Psoas muscle (tissue), 7 donors: ENCODE measurements at regions not wholly inside any gene's neighbourhood (a gene's known extent, or its start where the extent isn't known, plus 50 kb on each side); places are given as distances from the start of the nearest gene placed in this dataset.

ENCODE experiments used
- ATAC-seq, 4 donors: fragments of 200-7000 bp; cut with Tn5 transposase; one replicate each; pipeline ENCODE4 v1.9.1; 2020; ENCODE audit warnings: moderate library complexity in 3 of 4, mild to moderate bottlenecking in 2 of 4
- DNase-seq, 2 donors: peaks; one replicate each; pipeline ENCODE4 v3.0.0-alpha.2; 2020
- H3K27ac ChIP-seq: fragments of 200-600 bp; one replicate; pipeline ENCODE4 v1.8.0; 2022
- H3K27me3 ChIP-seq, 3 donors: fragments of 200-600 bp in 1 of 3; one replicate each; pipeline versions ENCODE4 v1.6.1 to v1.8.0; 2013 to 2022; ENCODE audit warnings: low read length in 2 of 3, mild to moderate bottlenecking in 2 of 3, moderate library complexity in 1 of 3; ENCODE audit not compliant: insufficient read depth in 3 of 3
- H3K36me3 ChIP-seq, 2 donors: fragments of 200-600 bp in 1 of 2; one replicate each; pipeline versions ENCODE4 v1.6.1 to v1.8.0; 2013 to 2022; ENCODE audit warnings: low read depth in 1 of 2, mild to moderate bottlenecking in 1 of 2, moderate library complexity in 1 of 2; ENCODE audit not compliant: insufficient read depth in 1 of 2
- H3K4me1 ChIP-seq: fragments of 200-600 bp; one replicate; pipeline ENCODE4 v1.8.0; 2022
- H3K4me3 ChIP-seq: fragments of 200-600 bp; one replicate; pipeline ENCODE4 v1.8.0; 2022; ENCODE audit warnings: mild to moderate bottlenecking
- H3K9me3 ChIP-seq: fragments of 200-600 bp; one replicate; pipeline ENCODE4 v1.8.0; 2022
- WGBS, 3 donors: extraction: QIAGEN DNeasy Blood & Tissue Kit; methylation state at CpG; one replicate each; pipeline versions ENCODE4 v1.1.6 to v1.1.7; 2013; 5-methylcytosine and 5-hydroxymethylcytosine counted together
- intact Hi-C, 2 donors: fragments of 100-400 bp; cut with DNase I; formaldehyde crosslinking; loops; one replicate each; pipeline versions ENCODE4 v1.11.0 to v1.14.2; 2022
- TF ChIP-seq, protein P1 (sequence below): fragments of 200-600 bp; IDR thresholded peaks from one replicate; pipeline ENCODE4 v1.8.0; 2022; ENCODE audit warnings: antibody characterized with exemption
- donor health status: healthy with polysubstance abuse.
- donor health status: DM: no; HTN: no; CAD: no; lungs with moderate emphysema.
- donor health status: Bipolar disorder and iron deficiency.
- donor health status: healthy.
- donor health status: DM: yes; HTN: yes; CAD: no.
- donor health status: DM: no; HTN: no; CAD: no.
- donor health status: DM: yes; HTN: yes; CAD: no.

DNA sequence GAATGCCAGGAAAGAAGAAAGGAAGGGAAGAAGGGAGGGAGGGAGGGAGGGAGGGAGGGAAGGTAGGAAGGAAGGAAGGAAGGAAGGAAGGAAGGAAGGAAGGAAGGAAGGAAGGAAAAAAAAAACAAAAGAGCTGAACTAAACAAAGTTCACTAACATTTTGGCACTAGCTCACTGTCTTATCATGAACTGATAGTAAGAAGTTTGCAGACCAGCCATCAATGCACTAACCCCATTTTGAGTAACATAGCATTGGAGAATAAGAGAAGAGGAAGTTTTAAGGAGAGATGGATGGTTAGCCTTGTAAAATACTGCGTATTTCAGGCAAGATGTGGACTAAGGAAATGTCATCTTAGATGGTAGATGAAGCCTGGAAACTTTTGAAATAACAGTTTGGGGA, 1136.0 kb downstream of the FLRT2 start:
- Histone ChIP-seq H3K27ac (no peak overlapping the region), H3K4me3 (no peak overlapping the region), H3K27me3 (no peaks in the 10 kb centered on the region), H3K4me1 (no peaks in the 10 kb centered on the region), H3K9me3 (no peaks in the 10 kb centered on the region), H3K36me3 (no peaks in the 10 kb centered on the region)
- DNase-seq (no peak), ATAC-seq (no peak)
- TF ChIP-seq, protein P1, sequence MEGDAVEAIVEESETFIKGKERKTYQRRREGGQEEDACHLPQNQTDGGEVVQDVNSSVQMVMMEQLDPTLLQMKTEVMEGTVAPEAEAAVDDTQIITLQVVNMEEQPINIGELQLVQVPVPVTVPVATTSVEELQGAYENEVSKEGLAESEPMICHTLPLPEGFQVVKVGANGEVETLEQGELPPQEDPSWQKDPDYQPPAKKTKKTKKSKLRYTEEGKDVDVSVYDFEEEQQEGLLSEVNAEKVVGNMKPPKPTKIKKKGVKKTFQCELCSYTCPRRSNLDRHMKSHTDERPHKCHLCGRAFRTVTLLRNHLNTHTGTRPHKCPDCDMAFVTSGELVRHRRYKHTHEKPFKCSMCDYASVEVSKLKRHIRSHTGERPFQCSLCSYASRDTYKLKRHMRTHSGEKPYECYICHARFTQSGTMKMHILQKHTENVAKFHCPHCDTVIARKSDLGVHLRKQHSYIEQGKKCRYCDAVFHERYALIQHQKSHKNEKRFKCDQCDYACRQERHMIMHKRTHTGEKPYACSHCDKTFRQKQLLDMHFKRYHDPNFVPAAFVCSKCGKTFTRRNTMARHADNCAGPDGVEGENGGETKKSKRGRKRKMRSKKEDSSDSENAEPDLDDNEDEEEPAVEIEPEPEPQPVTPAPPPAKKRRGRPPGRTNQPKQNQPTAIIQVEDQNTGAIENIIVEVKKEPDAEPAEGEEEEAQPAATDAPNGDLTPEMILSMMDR, result no peak
- 95 to 100% (median 97%) methylated on average over 1 of the region's 1 CpG for WGBS, 3 donors
- intact Hi-C loops, result no loop called here

DNA sequence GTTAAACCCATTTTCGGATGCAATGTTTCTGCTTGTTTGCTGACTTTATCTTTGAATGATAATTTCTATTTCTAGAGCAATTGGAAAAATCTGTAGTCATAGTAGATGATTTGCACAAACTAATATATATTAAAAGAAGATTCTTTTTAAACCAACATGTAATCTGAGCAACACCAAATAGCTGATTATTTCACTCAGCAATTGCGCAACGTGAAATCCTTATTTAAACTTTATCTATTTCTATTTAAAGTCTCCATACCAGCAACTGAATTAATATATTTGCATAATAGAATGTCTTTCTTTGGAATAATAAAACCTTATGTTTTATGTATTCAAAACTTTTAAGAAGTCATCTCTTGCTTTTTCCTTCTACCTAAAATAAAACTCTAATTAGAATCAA, 1132.4 kb downstream of the FLRT2 start:
- no peak overlapping the region for H3K4me3 ChIP-seq
- no peak overlapping the region for H3K27ac ChIP-seq
- H3K9me3 ChIP-seq, result no peaks in the 10 kb centered on the region
- TF ChIP-seq, protein P1, result no peak
- DNase-seq, result no peak
- H3K27me3 ChIP-seq, result no peaks in the 10 kb centered on the region
- intact Hi-C loops, result no loop called here
- no peaks in the 10 kb centered on the region for H3K4me1 ChIP-seq
- H3K36me3 ChIP-seq, result no peaks in the 10 kb centered on the region
- 90 to 93% (median 91%) methylated on average over 3 of the region's 3 CpGs for WGBS, 3 donors
- ATAC-seq, result no peak

DNA sequence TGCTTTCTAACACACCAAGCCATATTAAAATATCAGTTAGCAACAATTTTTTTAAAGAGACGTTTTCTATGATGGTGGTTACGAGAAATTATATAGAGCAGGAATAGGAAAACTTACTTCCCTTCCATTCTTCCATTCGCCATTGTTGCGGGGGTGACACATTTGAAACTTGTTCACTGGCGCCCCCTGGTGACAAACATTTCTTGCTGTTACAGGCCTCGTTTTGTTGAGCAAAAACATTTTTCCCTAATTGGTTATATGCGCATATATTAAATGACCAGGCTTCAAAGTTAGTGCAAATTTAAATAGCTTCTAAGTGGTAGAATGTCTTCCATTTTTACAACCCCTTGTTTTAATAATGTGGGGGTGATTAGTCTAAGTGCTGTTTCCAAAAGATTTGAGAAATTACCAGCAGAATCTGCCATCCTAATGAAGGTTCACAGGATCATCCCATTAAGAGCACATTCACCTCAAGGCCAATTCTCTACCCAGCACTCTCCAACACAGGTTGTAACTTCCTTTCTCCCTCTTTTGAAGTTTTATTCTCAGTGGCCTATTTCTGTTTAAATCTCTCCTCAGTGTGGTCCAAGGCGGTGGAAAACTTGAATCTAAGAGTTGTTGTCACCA, 1124.7 kb downstream of the FLRT2 start:
- DNase-seq (no peak), ATAC-seq (no peak)
- TF ChIP-seq, protein P1, result no peak
- no peak overlapping the region for H3K4me3 ChIP-seq
- H3K4me1 ChIP-seq, result no peaks in the 10 kb centered on the region
- no peaks in the 10 kb centered on the region for H3K36me3 ChIP-seq
- peaks cover 8% of the 10 kb centered on the region for H3K9me3 ChIP-seq
- H3K27ac ChIP-seq, result no peak overlapping the region
- WGBS, 3 donors, result 65 to 70% (median 67%) methylated on average over 8 of the region's 8 CpGs
- intact Hi-C loops, result no loop called here
- no peaks in the 10 kb centered on the region for H3K27me3 ChIP-seq

DNA sequence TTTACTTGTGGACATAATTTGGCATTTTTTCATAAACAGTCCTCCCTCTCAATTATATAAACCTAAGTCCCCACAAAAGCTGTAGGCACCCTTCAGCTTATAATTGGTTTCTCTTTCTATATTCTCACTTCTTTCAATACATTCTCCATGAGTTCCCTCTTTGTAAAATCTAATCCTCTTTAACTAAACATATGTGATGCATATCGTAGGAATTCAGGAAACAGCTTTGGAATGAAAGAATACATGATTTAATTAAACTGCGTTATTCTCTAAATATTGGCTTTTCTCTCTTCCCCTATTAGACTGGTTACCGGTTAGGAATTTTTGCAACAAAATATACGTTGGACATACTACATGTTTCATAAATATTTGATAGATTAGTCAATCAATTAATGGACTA, 1122.6 kb downstream of the FLRT2 start:
- Histone ChIP-seq H3K4me1 (no peaks in the 10 kb centered on the region), H3K27me3 (no peaks in the 10 kb centered on the region), H3K4me3 (no peak overlapping the region), H3K27ac (no peak overlapping the region), H3K36me3 (no peaks in the 10 kb centered on the region), H3K9me3 (peaks cover 8% of the 10 kb centered on the region)
- ATAC-seq, result no peak
- WGBS, 3 donors, result 78 to 79% (median 79%) methylated on average over 4 of the region's 4 CpGs
- intact Hi-C loops, result no loop called here
- TF ChIP-seq, protein P1, result no peak
- no peak for DNase-seq
